HG03565 (cell line): ENCODE measurements at regions not wholly inside any gene's neighbourhood (a gene's known extent, or its start where the extent isn't known, plus 50 kb on each side); places are given as distances from the start of the nearest gene placed in this dataset.

Experiments used
- ATAC-seq: cut with Tn5 transposase; IDR thresholded peaks from one replicate; pipeline ENCODE4 v1.9.1; 2021; ENCODE audit warnings: mild to moderate bottlenecking, moderate library complexity; ENCODE audit not compliant: unreplicated experiment

DNA sequence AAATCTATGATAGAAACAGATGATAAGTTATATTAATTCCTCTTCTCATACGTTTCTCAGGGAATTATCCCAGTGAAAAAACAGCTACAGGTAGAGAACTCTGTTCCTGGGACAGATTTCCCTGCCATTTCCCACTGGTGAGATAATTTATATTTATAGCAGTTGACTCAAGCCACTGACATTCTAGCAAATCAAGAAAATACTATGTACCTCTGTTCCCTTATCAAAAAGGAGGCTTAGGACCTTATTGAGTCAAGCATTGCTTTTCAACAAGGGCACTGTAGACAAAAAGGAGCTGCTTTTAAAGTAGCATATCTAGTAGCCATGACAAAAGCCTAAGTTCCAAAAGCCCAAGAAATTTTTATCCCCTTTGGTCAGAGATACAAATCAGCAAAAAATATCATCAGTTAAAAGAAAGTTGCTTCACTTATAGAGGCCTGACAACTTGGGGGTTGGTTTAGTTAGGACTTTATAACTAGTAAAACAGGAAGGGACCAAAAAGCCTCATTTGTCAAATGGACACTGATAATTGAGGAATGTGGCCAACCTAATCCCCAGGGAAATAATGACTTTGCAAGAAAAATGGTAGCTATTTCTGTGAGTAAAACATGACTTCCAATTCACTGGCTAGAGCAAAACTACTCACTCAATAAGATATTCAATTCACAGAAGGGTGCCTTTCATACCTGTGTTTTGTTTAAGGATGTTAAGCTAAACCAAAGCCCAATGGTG is 652.5 kb downstream of the SLITRK1 start:
- no peak for ATAC-seq

DNA sequence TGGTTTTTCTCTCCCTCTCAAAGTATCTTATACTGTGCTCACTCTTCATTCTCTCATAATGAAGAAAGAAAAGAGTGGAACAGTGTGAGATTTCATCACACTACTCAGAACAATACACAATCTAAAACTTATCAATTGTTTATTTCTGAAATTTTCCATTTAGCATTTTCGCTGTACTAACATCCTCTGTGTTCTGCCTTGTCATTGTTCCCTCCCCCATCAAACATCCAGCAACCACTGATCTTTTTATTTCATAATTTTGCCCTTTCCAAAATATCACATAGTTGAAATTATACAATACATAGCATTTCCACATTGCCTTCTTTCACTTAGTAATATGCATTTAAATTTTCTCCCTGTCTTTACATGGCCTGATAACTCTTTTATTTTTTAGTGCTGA is 658.7 kb downstream of the SLITRK1 start:
- no peak for ATAC-seq

DNA sequence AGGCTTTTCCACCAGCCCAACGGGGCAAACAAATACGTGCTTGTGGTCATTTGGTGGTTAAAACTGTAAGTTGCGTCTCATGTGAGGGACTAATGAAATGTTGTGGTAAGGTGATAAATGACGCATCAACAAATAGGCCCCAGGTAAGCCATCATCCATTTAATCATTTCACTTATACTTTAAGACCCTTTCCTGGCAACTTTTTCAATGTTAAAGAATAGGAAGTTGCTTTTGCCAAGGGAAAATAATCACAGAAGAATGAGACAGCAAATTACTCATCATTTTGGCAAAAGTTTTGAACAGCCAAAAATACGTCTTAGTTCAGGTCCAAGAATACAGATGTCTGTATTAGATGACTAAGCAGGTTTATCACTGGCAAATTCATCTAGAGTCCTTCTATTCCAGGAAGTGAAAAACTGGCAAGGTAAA is 660.4 kb downstream of the SLITRK1 start:
- ATAC-seq = no peak

DNA sequence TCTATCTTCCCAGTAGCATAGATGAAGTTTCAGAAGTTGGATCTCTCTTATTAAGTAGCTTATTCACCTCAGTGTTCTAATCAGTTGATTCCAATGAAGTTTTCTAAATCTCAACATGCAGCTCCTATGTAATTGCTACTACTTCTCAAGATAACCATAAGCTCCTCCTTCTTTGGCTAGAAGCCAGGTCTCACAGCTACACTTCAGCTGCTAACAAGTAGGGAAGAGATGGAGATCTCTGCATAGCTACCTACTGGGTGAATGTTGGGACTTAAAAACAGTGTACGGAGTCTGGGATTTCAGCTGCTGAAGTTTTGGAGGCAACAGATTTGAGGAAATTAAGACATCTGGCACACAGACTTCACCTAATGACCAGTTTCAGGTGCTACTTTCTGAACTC is 661.0 kb downstream of the SLITRK1 start:
- ATAC-seq = no peak

DNA sequence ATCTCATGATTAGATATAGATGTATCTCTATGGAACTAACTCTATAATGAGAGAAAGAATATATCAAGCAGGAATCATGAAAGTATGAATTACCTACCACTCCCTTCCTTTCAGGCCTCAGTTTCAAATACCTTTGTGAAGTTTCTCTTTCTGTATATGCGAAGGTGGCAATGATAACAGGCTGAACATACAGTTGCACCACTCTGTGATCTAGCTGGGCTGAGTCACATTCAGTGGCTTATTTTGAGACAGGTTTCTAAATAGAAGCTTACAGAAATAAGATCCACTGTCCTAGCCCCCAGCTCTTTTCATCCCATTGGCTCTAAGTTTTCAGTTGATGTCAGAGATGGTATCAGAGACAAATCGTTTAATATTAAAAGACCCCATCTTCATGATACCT is 662.0 kb downstream of the SLITRK1 start:
- no peak for ATAC-seq

DNA sequence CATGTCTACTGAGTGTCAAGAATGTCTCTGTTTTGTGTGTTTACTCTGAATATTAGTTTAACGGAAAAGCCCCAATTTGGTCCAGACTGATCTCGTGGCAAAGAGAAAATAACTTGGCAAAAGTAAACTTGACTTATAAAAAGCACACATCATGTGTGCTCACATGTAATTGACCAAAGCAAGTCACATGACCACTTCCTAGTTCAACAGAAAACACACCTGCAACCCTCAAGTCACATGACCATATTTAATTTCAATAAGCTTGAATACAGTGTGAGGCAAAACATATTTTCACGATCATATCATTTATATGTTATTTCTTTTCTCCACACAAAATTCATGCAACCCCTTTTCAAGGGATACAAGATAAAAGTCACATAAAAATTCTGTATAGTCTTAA is 662.4 kb downstream of the SLITRK1 start:
- ATAC-seq = no peak

DNA sequence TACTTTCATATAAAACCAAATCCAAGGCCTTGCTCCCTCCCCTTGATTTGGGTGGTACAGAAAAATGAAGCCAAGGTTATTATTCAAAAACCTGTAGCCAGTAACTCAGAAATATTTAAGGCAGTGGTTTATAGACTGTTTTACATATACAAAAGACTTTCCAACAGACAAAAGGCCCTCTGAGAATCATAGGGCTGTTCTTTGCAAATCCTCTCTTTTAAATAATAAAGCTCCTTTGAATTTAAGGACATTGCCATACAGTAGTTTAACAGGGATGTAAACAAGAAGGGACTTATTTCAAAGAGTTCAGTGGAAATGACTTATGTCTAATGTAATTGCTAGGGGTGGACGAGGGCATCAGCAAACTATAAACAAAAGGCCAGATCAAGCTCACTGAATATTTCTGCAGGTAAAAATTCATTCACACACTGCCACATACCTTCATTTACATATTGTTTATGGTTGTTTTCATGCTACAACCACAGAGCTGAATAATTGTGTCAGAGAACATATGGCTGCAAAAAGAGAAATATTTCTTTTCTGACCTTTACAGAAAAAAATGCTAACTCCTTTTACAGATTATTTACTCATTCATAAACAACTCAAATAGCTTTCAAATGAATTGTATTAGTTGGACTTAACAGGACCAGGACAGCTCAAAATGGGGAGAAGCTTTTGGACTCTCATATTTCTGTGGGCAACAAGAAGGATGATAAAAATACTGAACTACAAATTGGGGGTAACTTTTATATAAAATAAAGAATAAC is 665.6 kb downstream of the SLITRK1 start:
- ATAC-seq = no peak

DNA sequence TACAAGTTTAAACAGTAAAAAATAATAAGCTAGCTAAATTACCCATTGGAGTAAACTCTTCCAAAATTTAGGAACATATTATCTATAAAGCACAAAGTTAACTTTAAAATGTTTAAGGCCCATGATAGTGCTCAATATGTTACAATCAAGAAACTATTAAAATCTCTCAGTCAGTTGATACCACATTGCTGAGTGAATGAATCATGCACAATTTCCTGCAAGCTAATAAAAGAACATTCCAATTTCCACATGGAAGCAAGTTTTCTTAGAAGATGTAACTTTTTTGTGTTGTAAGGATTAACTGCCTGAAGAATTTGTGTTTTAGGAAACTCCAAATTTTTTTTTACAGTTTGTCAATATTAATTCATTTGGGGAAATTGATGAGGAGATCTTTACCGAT is 666.6 kb downstream of the SLITRK1 start:
- no peak for ATAC-seq

DNA sequence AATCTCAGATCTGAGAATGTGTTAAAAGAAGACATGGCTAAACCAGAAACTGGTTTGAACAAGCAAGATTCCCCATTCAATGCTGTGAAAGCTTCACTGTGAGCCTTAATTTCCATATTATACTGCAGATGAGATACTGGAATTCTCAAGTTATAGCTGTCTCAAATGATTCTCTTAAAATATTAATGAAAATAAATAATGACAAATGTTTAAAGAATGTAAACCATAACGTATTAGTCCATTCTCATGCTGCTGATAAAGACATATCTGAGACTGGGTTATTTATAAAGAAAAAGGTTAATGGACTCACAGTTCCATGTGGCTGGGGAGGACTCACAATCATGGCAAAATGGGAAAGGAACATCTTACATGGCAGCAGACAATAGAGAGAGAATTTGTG is 667.8 kb downstream of the SLITRK1 start:
- no peak for ATAC-seq

DNA sequence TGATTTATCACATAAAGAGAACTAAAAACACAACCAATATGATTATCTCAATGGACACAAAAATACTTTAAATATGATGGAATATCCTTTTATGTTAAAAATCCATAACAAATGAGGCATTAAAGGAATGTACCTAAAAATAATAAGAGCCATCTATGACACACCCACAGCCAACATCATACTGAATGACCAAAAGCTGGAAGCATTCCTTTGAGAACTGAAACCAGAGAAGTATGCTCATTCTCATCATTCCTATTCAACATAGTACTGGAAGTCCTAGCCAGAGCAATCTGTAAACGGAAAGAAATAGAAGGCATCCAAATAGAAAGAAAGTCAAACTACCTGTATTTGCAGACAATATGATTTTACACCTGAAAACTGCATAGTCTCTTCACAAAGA is 671.0 kb downstream of the SLITRK1 start:
- no peak for ATAC-seq

DNA sequence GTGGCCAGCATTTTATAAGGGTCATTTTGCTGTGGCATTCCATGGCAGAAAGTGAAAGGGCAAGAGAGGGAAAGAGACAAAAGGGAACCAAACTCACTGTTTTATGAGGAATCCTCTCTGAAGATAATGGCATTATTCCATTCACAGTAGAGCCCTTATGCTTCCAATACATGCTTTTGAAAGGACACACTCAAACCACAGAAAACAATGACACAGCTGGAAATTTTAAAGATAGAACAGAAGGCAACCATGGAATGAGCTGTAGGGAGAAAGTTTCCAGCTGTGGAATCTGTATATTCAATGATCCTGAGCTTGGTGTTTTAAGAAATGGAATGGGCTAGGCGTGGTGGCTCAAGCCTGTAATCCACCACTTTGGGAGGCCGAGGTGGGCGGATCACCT is 677.4 kb downstream of the SLITRK1 start:
- no peak for ATAC-seq

DNA sequence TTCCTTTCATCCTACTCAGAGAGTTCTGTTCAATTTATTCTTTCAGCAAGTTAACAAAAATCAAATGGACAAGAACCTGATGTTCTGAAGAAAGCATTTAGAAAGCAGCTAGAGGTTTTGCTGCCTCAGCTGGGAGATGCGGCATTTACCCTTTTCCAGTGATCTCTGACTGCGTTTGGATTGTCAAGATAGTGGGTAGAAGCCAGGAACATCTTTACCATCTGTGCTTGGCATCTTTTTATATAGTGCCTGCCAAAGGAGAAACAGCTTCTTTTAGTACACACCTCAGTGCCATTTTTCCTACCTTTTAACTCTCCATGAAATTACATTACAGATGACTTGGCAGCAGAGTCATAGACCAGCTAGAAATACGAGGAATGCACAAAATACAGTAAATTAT is 680.8 kb downstream of the SLITRK1 start:
- ATAC-seq = no peak

DNA sequence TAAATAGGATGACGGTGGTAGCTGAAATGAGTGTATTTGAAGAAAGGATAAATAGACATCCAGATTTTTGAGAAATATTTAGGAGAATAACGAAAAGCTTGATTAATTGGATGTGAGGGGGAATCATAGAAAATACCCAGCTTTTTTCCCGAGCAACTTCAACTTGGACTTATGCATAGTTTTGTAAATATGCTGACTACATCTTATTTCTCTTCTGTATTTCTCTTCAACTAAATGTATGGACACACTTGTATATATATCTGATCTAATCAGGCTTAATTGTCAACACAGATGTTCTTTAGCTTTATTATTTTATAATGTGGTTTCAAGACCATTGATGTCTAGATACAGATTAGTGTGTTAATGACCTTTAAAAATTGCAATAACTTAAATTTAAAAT is 685.0 kb downstream of the SLITRK1 start:
- ATAC-seq = no peak

DNA sequence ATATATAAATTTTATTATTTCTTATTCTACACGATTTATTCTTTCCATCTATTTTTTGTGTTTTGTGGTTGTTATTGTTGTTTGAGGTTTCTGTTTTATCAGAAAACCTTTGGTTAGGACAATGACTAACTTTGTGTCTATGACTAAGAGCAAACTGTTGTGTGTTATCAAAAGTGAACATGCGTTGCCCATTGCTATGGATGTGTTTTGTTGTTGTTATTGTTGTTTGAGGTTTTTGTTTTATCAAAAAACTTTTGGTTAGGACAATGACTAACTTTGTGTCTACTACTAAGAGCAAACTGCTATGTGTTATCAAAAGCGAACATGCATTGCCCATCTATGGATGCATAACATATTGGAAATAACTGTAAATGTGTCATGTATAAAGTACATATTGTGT is 692.3 kb downstream of the SLITRK1 start:
- ATAC-seq = no peak

DNA sequence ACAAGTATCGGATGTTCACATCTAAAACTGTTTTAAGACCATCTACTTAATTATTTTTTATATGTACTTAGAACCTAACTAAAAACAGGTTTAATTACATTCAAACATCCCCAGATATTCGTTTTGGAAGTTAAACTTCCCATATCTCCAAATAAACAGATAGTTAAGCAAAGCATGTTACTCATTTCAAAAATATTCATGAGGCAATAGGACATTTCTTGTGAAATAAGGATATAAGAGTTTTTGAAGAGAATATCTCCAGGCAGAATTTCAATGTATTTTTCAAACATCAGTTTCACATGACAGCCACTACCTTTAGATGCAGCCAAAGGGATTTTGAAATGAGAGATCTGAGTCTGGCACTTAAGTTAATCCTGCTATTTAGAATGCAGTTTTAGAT is 697.5 kb downstream of the SLITRK1 start:
- no peak for ATAC-seq

DNA sequence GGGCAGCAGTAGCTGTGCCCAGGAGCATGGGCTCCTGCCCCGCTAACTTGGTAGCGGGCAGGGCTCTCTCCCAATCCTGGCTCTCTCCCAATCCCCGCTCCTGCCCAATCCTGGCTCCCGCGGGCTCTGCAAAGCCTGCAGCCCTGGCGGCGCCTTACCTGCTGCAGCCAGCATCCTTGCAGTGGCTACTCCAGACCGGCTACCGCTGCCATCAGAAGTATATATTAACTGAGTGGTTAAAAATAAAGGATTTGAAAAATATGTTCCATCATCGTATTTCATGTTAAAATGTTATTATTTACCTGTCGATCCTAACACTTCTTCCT is 698.2 kb downstream of the SLITRK1 start:
- no peak for ATAC-seq

DNA sequence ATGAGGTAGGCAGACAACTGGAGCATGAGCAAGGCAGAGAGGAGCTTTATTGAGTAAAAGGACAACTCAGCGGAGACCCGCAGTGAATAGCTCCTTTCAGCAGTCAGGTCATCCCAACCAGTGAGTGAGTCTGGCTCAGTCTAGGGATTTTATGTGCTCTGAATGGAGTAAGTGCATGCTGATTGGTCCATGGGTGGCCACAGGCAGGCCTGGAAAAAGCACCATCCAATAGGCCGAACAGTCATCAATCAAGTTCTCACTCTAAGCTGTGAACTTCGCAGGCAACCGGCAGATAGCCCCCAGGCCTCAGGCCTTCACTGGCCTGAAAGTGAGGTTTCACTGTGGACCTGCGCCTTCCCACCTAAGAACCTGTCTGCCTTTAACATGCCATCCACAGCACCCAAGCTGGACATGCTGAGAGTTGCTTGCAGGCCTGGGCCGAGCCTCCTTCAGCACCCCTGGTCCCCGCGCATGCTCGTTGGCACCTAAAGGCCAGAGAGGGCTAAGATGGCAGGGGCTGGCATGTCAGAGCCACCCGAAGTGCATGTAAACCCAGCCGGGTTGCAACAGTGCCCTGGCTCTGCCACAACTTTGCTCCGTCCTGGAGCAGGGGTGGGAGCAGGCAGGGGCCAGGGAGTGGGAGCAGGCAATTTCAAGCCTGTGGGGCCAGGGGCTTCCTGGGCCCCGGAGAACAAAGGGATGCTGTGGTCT is 698.7 kb downstream of the SLITRK1 start:
- no peak for ATAC-seq

DNA sequence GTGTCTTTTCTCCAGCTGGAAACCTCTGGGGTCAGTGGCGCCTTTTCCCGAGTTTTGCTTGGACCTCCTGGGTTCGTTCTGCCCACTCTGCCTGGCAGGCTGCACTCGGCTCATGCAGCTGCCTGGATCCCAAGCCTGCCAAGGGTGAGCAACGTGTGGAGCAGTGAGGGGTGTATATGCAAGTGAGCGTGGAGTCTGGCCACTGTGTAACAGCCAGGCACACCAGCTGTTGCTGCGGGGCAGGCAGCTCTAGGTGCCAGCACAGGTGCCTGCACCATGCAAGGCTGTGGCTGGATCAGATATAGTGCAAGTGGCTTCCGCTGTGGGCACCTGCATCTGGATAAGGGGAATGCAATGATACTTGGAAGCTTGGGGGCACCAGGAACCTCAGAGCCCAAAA is 699.4 kb downstream of the SLITRK1 start:
- no peak for ATAC-seq

DNA sequence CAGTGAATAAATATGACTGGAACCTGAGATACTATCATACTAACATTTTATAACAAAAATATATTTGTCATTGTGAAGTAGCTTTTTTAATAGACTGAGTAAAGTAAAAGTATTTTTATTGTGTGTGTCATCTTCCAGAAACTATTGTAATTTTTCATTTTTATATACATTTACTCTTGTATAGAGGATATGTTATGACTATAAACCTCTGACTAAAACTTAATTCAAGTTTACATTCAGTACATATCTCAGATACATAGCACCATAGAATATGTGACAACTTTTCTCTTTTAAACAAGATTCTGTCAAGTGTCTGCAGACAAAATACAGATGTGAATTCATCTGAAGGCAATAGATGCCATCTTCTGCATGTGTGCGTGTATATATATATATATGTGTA is 704.3 kb downstream of the SLITRK1 start:
- ATAC-seq = no peak

DNA sequence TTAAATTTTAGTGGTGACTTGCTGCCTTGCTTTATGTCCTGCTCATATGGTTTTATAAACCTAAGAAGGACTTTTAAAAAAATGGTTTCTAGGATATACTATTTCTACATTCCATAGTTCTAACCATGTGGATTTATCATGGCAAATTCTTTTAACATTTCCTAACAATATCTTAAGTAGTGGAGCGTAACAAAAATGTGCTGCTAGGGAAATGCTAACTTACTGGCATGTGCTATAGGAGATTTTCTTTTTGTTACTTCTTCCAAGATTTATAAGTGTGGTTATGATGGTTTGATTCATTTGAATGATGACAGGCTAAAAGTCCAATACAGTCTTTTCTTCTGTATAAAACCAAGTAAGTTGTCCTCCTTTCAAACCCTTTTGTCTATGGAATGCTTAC is 713.7 kb downstream of the SLITRK1 start:
- ATAC-seq = no peak

DNA sequence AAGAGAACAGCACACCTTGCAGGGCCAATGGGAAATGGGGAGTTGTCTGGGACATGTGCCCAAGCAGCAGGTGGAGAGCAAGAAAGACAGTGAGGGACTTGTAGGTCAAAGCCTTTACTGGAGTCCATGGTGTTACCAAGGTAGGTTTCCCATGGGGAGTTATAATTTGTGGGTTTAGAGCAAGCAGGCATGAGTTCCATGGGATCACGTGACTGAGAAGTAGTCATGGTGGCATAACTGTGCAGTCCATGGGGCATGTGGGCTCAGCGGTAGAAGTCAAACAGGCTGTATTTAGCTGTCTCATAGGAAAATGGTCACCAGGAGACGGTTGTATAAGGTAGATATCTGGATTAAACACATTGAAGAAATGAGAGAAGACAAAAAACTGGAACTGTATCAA is 715.1 kb downstream of the SLITRK1 start:
- no peak for ATAC-seq

DNA sequence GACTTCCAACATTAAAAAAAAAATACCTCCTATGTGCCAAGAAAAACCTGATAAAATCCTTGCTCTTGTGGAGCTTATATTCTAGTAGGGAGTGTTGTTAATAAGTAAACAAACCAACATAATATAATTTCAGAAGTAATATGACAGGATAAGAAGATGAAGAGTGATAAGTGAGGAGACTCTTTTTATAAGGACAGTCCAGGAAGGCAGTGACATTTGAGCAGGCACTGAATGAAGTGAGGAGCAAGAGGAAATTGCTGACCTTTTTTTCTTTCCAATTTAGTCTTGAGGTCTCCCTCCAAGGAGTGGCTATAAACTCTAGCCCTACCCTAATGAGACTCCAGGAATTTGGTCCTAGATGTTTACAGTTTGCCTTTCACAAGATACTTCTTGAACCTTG is 715.7 kb downstream of the SLITRK1 start:
- no peak for ATAC-seq
